Activated effector memory CD4-positive, alpha-beta T cell treated with Interleukin-2 at 50 U/mL for 16 hours (primary cell): ENCODE measurements at regions not wholly inside any gene's neighbourhood (a gene's known extent, or its start where the extent isn't known, plus 50 kb on each side); places are given as distances from the start of the nearest gene placed in this dataset.

ENCODE experiments used
- DNase-seq: peaks from one replicate; pipeline ENCODE4 v3.0.0-alpha.2; 2020

GRCh38 chr5:164048359-164048926 lies 543.0 kb downstream of the MAT2B start:
- DNase-seq, result no peak

- no peak for DNase-seq
Observed at GRCh38 chr5:164051745-164052144, 546.3 kb downstream of the MAT2B start.

GRCh38 chr5:164052536-164053093 lies 547.2 kb downstream of the MAT2B start:
- no peak for DNase-seq

GRCh38 chr5:164053123-164053522 lies 547.7 kb downstream of the MAT2B start:
- no peak for DNase-seq

GRCh38 chr5:164054461-164054860 lies 549.0 kb downstream of the MAT2B start:
- DNase-seq, result no peak

- DNase-seq, result no peak
Observed at GRCh38 chr5:164057121-164057520, 551.7 kb downstream of the MAT2B start.

GRCh38 chr5:164058621-164059020 lies 553.2 kb downstream of the MAT2B start:
- no peak for DNase-seq

- no peak for DNase-seq
Observed at GRCh38 chr5:164059471-164059870, 554.1 kb downstream of the MAT2B start.

- DNase-seq, result no peak
Observed at GRCh38 chr5:164060786-164061355, 555.5 kb downstream of the MAT2B start.

GRCh38 chr5:164062304-164062703 lies 556.9 kb downstream of the MAT2B start:
- no peak for DNase-seq

- no peak for DNase-seq
Observed at GRCh38 chr5:164065266-164065665, 559.8 kb downstream of the MAT2B start.

- DNase-seq, result no peak
Observed at GRCh38 chr5:164071671-164072070, 566.3 kb downstream of the MAT2B start.

GRCh38 chr5:164073081-164073480 lies 567.7 kb downstream of the MAT2B start:
- no peak for DNase-seq

GRCh38 chr5:164076556-164076955 lies 571.1 kb downstream of the MAT2B start:
- DNase-seq, result no peak

- no peak for DNase-seq
Observed at GRCh38 chr5:164090358-164090757, 584.9 kb downstream of the MAT2B start.

GRCh38 chr5:164091836-164092235 lies 586.4 kb downstream of the MAT2B start:
- no peak for DNase-seq

- DNase-seq, result no peak
Observed at GRCh38 chr5:164094291-164094690, 588.9 kb downstream of the MAT2B start.

- no peak for DNase-seq
Observed at GRCh38 chr5:164097749-164098148, 592.3 kb downstream of the MAT2B start.

GRCh38 chr5:164098531-164098930 lies 593.1 kb downstream of the MAT2B start:
- no peak for DNase-seq

GRCh38 chr5:164098979-164099378 lies 593.6 kb downstream of the MAT2B start:
- no peak for DNase-seq

GRCh38 chr5:164115420-164115819 lies 610.0 kb downstream of the MAT2B start:
- DNase-seq, result no peak

- DNase-seq, result no peak
Observed at GRCh38 chr5:164119806-164120447, 614.5 kb downstream of the MAT2B start.

- DNase-seq, result no peak
Observed at GRCh38 chr5:164127527-164127926, 622.1 kb downstream of the MAT2B start.

- DNase-seq, result no peak
Observed at GRCh38 chr5:164132358-164132757, 626.9 kb downstream of the MAT2B start.
